GM12873 (cell line): ENCODE measurements at regions not wholly inside any gene's neighbourhood (a gene's known extent, or its start where the extent isn't known, plus 50 kb on each side); places are given as distances from the start of the nearest gene placed in this dataset.

Source experiments
- CTCF ChIP-seq: IDR thresholded peaks from 2 replicates; pipeline ENCODE4 v1.5.1; 2012; ENCODE audit warnings: low read depth, mild to moderate bottlenecking, moderate library complexity, low read length, control low read depth; ENCODE audit not compliant: insufficient read depth; ENCODE audit errors: missing control alignments

GRCh38 chr5:81851481-81852178, 100.7 kb upstream of the SSBP2 start:
- no peak for TF ChIP-seq CTCF

- no peak for TF ChIP-seq CTCF
Observed at GRCh38 chr5:81850501-81851357, 99.8 kb upstream of the SSBP2 start.

GRCh38 chr5:81849770-81850367, 99.0 kb upstream of the SSBP2 start:
- TF ChIP-seq CTCF, result no peak

GRCh38 chr5:81848362-81848880, 97.5 kb upstream of the SSBP2 start:
- TF ChIP-seq CTCF, result no peak

GRCh38 chr5:81846301-81846700, 95.4 kb upstream of the SSBP2 start:
- TF ChIP-seq CTCF, result no peak

- no peak for TF ChIP-seq CTCF
Observed at GRCh38 chr5:81843845-81844244, 92.9 kb upstream of the SSBP2 start.
